Smooth muscle cell (in vitro differentiated cells): ENCODE measurements at regions not wholly inside any gene's neighbourhood (a gene's known extent, or its start where the extent isn't known, plus 50 kb on each side); places are given as distances from the start of the nearest gene placed in this dataset.
A peak's percentile ranks its signal among the peaks of the same experiment; 100 is the strongest.

ENCODE experiments used
- DNase-seq: peaks from one replicate; lab custom pipeline; 2025; ENCODE audit not compliant: unreplicated experiment; lab: John Stamatoyannopoulos, UW
- H2AFZ ChIP-seq: fragments of 200-600 bp; sonication (generic); 2 replicates; pipeline ENCODE4 v1.6.0; 2016; ENCODE audit warnings: antibody characterized with exemption, low read depth, mild to moderate bottlenecking
- H3F3A ChIP-seq: fragments of 200-600 bp; sonication (generic); 2 replicates; pipeline ENCODE4 v1.6.0; 2017; ENCODE audit warnings: antibody characterized with exemption, low read depth
- H3K27ac ChIP-seq: fragments of 200-600 bp; sonication (generic); 2 replicates; pipeline ENCODE4 v1.5.1; 2016; ENCODE audit warnings: low read depth, mild to moderate bottlenecking
- H3K27me3 ChIP-seq: fragments of 200-600 bp; sonication (generic); 2 replicates; pipeline ENCODE4 v1.6.1; 2016; ENCODE audit warnings: low read depth, mild to moderate bottlenecking
- H3K36me3 ChIP-seq: fragments of 200-600 bp; sonication (generic); 2 replicates; pipeline ENCODE4 v1.5.1; 2016; ENCODE audit warnings: low read depth
- H3K4me1 ChIP-seq: fragments of 200-600 bp; sonication (generic); 2 replicates; pipeline ENCODE4 v1.5.1; 2016; ENCODE audit warnings: low read depth
- H3K4me2 ChIP-seq: fragments of 200-600 bp; sonication (generic); 2 replicates; pipeline ENCODE4 v1.6.0; 2016; ENCODE audit warnings: mild to moderate bottlenecking
- H3K4me3 ChIP-seq: fragments of 200-600 bp; sonication (generic); 2 replicates; pipeline ENCODE4 v1.5.1; 2016; ENCODE audit warnings: mild to moderate bottlenecking
- H3K79me2 ChIP-seq: fragments of 200-600 bp; sonication (generic); 2 replicates; pipeline ENCODE4 v1.6.0; 2016; ENCODE audit warnings: low read depth, mild to moderate bottlenecking
- H3K9ac ChIP-seq: fragments of 200-600 bp; sonication (generic); 2 replicates; pipeline ENCODE4 v1.6.0; 2016; ENCODE audit warnings: low read depth
- H3K9me3 ChIP-seq: fragments of 200-600 bp; sonication (generic); replicated peaks from 2 replicates; pipeline ENCODE4 v1.5.1; 2016; ENCODE audit warnings: low read depth
- H4K20me1 ChIP-seq: fragments of 200-600 bp; sonication (generic); 2 replicates; pipeline ENCODE4 v1.6.0; 2016; ENCODE audit warnings: low read depth
- WGBS: methylation state at CpG from one replicate; pipeline ENCODE4 v1.1.7; 2016; ENCODE audit warnings: low lambda C conversion rate; 5-methylcytosine and 5-hydroxymethylcytosine counted together
- TF ChIP-seq, protein P1 (sequence below): fragments of 200-600 bp; sonication (generic); IDR thresholded peaks from 2 replicates; pipeline ENCODE4 v1.5.1; 2017; ENCODE audit warnings: borderline replicate concordance, mild to moderate bottlenecking, antibody characterized with exemption; ENCODE audit not compliant: insufficient read depth, poor library complexity, severe bottlenecking

DNA sequence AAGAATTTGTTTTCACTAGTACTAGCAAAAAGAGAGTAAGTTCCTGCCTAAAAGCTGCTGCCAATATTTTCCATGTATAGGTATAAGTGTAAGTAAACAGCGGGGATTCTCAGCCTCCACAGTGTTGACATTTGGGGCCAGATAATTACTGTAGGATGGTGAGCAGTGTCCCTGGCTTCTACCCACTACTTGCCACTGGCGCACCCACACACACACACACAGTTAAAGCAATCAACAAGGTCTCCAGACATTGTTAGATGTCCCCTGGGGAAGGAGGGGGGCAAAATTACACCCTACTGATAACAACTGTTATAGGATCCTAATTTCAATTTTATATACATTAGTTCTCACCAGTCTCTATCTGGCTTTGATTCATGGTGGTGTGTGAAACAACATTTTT, 417.0 kb upstream of the PSMD7 start:
- Histone ChIP-seq H4K20me1 (no peaks in the 10 kb centered on the region), H3K9me3 (no peaks in the 10 kb centered on the region), H2AFZ (no peak overlapping the region), H3K36me3 (no peaks in the 10 kb centered on the region), H3K4me2 (no peak overlapping the region), H3K27me3 (no peaks in the 10 kb centered on the region), H3K79me2 (no peaks in the 10 kb centered on the region), H3F3A (no peaks in the 10 kb centered on the region), H3K9ac (no peak overlapping the region), H3K4me3 (no peak overlapping the region), H3K27ac (no peak overlapping the region), H3K4me1 (no peaks in the 10 kb centered on the region)
- no peak for DNase-seq
- WGBS = 71% methylated on average over 2 of the region's 2 CpGs
- TF ChIP-seq, protein P1, sequence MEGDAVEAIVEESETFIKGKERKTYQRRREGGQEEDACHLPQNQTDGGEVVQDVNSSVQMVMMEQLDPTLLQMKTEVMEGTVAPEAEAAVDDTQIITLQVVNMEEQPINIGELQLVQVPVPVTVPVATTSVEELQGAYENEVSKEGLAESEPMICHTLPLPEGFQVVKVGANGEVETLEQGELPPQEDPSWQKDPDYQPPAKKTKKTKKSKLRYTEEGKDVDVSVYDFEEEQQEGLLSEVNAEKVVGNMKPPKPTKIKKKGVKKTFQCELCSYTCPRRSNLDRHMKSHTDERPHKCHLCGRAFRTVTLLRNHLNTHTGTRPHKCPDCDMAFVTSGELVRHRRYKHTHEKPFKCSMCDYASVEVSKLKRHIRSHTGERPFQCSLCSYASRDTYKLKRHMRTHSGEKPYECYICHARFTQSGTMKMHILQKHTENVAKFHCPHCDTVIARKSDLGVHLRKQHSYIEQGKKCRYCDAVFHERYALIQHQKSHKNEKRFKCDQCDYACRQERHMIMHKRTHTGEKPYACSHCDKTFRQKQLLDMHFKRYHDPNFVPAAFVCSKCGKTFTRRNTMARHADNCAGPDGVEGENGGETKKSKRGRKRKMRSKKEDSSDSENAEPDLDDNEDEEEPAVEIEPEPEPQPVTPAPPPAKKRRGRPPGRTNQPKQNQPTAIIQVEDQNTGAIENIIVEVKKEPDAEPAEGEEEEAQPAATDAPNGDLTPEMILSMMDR = no peak

DNA sequence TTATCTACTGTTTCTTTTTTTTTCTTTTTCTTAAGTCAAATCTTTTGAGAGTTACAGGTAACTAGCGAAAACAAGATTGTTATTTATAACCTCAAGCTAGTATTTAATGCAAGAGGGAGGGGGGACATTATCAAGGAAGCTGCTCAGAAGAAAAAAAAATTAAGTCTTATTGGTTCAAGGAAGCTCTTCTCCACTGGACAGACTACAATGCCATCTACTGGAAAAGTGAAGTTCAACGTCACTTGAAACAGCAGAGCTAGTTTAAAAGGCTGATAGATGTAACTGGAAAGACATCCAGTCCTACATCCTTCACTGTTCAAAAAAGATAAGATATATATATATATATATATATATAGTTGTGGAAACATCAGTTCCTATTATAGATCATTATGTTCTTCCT, 418.0 kb upstream of the PSMD7 start:
- Histone ChIP-seq H3K4me1 (no peaks in the 10 kb centered on the region), H3K9ac (no peak overlapping the region), H3F3A (no peaks in the 10 kb centered on the region), H4K20me1 (no peaks in the 10 kb centered on the region), H3K79me2 (no peaks in the 10 kb centered on the region), H3K4me3 (no peak overlapping the region), H3K27ac (no peak overlapping the region), H3K9me3 (no peaks in the 10 kb centered on the region), H3K36me3 (no peaks in the 10 kb centered on the region), H3K4me2 (no peak overlapping the region), H2AFZ (no peak overlapping the region), H3K27me3 (no peaks in the 10 kb centered on the region)
- TF ChIP-seq, protein P1 = peak; percentile 65
- no peak for DNase-seq
- 37% methylated on average over 2 of the region's 2 CpGs for WGBS

DNA sequence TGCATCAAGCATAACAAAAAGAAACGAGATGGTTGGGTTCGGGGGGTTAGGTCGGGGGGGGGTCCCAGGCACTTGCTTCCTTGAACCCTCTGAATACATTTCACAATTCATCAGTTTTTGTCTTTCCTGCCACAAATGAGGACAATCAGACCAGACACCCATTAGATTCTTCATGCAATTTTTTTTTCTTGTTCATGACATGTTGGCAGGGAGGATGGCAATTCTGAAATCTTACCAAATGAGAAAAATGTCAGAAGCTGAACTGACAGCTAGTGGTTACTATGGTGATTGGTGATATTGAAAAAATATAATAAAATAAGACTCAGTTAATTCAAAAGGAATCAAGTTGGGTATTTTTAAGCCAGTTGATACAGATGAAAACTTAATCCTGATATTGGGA, 419.5 kb upstream of the PSMD7 start:
- Histone ChIP-seq H3K9ac (no peak overlapping the region), H3K4me1 (no peaks in the 10 kb centered on the region), H3K4me2 (no peak overlapping the region), H3K27me3 (no peaks in the 10 kb centered on the region), H3K4me3 (no peak overlapping the region), H3K36me3 (no peaks in the 10 kb centered on the region), H3K9me3 (no peaks in the 10 kb centered on the region), H4K20me1 (no peaks in the 10 kb centered on the region), H3K27ac (no peak overlapping the region), H2AFZ (no peak overlapping the region), H3F3A (no peaks in the 10 kb centered on the region), H3K79me2 (no peaks in the 10 kb centered on the region)
- 44% methylated on average over 3 of the region's 3 CpGs for WGBS
- DNase-seq = no peak
- TF ChIP-seq, protein P1 = no peak

DNA sequence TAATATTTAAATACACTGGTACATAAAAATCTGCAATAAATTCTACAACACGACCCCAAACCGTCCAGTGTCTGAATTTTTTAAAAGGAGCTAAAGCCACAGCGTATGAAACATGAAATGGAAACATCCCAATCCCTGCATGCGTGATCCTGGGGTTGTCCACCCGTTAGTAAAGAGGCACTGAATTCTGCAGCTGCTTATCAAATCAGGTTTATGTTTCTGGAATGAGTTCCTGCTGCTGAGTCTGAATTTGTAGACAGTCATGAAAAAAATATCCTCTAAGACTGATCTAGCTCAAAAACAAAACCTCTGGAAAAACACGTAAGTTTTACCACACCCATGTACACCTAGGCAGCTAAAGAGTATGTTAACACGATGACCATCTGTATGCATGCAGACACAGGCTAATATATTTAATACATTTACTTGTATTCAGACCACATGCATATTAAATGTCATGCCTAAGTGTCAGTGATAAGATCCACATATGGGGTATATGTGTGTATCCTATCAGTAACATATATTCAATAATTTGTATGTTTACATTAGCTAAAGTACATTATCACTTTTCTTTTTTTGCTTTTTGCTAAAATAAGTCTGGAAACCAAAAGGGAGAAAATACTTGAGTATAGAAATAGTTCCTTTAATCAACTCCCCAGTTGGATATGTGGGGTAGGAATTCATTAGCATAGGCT, 420.5 kb upstream of the PSMD7 start:
- Histone ChIP-seq H3K27me3 (no peaks in the 10 kb centered on the region), H3K9me3 (no peaks in the 10 kb centered on the region), H3K27ac (no peak overlapping the region), H3K4me3 (no peak overlapping the region), H3F3A (no peaks in the 10 kb centered on the region), H3K9ac (no peak overlapping the region), H3K4me1 (no peaks in the 10 kb centered on the region), H3K36me3 (no peaks in the 10 kb centered on the region), H4K20me1 (no peaks in the 10 kb centered on the region), H2AFZ (no peak overlapping the region), H3K4me2 (no peak overlapping the region), H3K79me2 (no peaks in the 10 kb centered on the region)
- no peak for DNase-seq
- TF ChIP-seq, protein P1 = no peak
- WGBS = 84% methylated on average over 7 of the region's 7 CpGs
